ENCODE measurements at regions not wholly inside any gene's neighbourhood (a gene's known extent, or its start where the extent isn't known, plus 50 kb on each side); places are given as distances from the start of the nearest gene placed in this dataset.
A peak's percentile ranks its signal among the peaks of the same experiment; 100 is the strongest.
"Not testable (repeated sequence)": the region's sequence is repeated elsewhere in the genome, so short reads cannot be mapped to it uniquely, and the experiment has no call there.

DNA sequence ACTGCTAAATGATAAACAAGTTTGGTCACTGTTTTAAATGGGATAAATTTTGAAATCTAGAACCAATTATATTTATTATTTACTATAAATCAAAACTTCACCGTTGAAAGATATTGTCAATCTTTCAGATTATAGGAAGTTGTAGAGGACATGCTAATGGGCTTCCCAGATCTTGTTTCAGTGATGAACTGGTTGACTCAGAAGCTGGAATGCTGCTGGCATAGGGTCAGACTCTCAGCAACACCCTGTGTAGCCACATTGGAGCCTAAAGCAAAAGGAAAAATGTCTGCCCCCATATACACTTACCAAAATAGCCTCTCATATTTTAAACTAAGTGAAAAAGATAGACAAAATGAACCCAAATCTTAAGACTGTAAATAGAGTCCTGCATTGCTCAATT, 916.9 kb upstream of the SOX9 start:
- intact Hi-C loops (cut with DNase I), result no loop called here
- ATAC-seq (no peak), DNase-seq (no peak)

DNA sequence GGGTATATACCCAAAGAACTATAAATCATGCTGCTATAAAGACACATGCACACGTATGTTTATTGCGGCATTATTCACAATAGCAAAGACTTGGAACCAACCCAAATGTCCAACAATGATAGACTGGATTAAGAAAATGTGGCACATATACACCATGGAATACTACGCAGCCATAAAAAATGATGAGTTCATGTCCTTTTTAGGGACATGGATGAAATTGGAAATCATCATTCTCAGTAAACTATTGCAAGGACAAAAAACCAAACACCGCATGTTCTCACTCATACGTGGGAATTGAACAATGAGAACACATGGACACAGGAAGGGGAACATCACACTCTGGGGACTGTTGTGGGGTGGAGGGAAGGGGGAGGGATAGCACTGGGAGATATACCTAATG, 914.9 kb upstream of the SOX9 start:
- ATAC-seq; DNase-seq; intact Hi-C loops (cut with DNase I): not testable (repeated sequence)

DNA sequence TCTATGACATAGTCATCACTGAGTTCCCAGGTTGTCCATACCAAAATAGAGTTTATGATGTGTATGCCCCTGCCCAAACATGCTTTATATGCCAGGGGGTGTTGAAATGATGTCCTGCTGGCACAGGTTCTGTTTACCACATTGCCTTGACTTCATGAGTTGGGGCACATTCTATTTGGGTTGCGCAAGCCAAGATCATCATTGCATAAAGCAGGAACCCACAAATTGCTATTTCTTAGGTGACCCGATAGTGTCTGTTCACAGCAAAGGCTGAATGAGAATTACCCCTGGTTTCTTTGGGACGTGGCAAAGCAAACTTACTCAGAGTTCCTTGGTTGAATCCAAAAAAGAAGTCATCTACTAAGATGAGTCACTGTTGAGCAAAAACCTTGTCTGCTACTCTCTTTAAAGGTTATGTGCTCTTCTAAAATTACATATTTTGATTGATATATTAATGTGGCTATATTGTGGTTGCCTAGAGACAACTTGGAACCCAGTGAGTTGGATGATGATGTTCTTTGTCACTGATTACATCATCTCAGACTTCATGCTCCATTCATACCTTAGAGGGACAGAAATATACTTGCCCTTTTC, 912.6 kb upstream of the SOX9 start:
- ATAC-seq (no peak), DNase-seq (no peak)
- intact Hi-C loops (cut with DNase I), result no loop called here

DNA sequence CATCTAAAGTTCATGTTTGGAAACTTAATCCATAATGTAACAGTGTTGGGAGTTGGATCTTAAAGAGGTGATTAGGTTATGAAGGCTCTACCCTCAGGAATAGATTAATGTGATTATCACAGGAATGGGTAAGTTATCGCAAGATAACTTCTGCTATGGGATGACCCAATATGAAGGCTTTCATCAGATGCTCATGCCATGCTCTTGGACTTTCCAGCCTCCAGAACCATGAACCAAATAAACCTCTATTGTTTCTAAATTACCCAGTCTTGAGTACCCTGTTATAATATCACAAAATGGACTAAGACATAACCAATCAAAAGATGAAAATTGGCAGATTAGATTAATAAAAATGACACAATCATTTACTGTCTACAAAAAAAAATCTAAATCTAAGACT, 906.9 kb upstream of the SOX9 start:
- DNase-seq (no peak), ATAC-seq (no peak)
- intact Hi-C loops (cut with DNase I), result no loop called here

DNA sequence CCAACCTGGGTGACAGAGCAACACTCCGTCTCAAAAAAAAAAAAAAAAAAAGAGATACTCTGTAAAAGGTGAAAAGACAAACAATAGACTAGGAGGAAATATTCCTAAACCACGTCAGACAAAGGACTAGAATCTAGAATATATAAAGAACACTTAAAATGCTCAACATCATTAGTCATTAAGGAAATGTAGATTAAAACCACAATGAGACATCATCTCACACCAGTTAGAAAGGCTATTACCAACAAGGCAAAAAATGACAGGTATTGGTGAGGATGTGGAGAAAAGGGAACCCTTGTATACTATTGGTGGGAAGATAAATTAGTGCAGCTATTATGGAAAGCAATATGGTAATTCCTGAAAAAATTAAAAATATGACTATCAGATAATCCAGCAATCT, 903.1 kb upstream of the SOX9 start:
- intact Hi-C loops (cut with DNase I), result no loop called here
- ATAC-seq (no peak), DNase-seq (no peak)

DNA sequence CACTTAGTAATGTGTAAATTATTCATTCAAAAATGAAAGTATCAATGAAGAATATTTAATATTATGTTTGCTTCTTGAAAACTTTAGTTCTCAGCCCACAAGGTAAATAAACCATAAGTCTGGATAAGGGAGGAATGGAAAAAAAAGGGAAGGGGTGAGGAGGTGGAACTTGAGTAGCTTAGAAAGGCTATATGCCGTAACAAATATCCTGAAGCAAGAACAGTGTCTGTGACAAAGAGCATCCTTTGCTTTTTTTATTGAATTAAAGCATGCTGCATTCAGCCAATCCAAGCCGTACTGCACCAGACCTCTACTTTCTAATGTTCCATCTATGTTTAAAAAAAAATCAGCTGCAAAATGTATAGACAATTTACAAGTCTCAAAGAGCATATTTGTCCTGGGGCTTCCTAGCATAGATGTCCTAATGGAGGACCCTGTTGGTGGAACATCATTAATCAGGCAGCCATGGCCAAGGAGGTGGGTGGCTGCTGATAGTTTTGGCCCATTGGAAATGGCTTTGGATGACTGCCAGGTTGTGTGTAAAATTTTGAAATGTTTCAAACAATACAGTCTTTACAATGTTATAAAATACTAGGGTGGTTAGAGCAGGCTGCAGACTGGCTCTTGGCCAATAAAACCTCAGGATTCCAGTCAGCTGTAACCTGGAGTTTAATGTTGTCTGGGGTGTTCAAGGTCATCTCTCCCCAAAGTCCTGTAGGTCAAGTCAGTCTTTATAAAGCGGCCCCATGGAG, 895.8 kb upstream of the SOX9 start:
- intact Hi-C loops (cut with DNase I), result no loop called here
- DNase-seq (no peak), ATAC-seq (no peak)

DNA sequence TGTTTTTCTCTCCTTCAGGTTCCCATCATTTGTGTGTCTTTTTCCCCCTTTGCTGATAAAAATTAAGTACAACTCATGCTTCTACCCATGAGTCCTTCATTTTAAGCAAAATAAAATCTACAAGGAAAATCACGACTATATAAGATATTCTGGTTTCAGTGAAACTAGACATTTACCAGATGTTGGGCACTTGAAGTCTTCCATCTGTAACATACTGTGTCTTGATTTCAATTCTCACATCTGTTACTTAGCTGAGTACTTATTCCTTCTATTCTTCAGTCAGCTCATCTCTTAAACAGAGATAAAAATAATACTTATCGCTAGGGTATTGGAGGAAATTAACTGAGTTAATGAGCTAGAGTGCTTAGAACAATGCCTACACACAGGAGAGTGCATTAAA, 893.0 kb upstream of the SOX9 start:
- intact Hi-C loops (cut with DNase I), result no loop called here
- no peak for ATAC-seq
- DNase-seq, result no peak

DNA sequence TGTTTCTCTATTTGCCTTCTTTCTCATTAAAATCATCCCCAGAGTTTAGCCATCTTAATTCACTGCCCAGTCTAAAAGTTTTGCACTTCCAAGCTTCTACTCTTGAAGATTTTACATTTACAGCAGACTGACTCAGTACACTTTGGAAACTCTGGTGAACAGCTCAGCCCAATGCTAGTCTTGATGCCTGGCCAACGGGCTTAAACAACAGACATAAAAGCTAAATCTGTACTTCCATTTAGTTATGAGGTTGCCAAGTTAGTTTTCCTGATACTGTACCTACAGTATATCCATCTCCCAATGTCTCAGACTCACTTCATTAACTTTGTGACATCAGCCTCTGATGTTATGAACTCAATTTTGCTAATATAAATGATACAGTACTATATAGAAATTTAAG, 891.8 kb upstream of the SOX9 start:
- ATAC-seq (no peak), DNase-seq (no peak)
- intact Hi-C loops (cut with DNase I), result no loop called here

DNA sequence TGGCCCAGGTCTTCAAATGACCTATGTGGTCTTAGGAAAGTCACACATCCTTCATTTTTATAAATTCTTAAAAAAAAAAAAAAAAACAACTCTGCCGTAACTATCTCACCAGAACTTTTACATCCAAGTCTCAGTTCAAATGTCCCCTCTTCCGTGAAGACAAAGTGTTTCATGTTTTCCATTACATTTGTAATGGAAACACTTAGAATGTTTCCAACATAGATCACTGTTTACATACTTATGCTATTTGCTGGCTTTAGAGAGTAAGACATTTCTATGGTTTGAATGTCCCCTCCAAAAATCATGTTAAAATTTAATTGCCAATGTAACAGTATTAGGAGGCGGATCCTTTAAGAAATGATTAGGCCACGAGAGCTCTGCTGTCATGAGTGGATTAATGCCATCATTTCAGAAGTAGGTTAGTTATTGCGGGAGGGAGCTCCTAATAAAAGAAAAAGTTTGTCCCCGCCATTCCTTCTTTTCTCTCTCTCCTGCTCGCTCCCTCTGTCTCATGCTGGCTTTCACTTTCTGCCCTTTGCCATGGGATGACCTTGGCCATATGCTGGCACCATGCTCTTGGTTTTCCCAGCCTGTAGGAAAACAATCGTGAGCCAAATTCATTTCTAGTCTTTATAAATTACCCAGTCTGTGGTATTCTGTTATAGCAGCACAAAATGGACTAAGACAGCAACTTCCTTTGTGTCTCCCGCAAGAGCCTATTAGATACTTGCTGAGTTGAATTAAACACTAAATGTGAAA, 887.8 kb upstream of the SOX9 start:
- intact Hi-C loops (cut with DNase I), result no loop called here
- DNase-seq, result no peak
- no peak for ATAC-seq

DNA sequence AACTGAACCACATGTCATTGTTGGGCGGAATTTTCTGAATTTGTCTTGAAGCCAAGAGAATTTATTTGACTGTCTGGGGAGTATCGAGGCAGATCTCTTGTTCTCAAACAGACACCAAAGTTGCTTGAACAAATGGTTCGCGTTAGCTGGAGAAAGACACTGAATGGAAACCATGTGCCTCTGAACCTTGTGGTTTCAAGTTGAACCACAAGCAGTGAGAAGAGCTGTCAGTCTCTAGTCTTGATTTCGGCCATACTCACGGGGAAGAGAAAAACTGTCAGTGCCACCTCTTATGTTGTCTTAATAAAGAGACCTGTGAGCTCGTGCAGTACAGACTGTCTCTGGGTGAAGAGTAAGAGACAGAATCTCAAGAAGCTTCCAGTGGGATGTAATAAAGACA, 886.5 kb upstream of the SOX9 start:
- DNase-seq, result no peak
- ATAC-seq, result no peak
- intact Hi-C loops (cut with DNase I), result no loop called here

DNA sequence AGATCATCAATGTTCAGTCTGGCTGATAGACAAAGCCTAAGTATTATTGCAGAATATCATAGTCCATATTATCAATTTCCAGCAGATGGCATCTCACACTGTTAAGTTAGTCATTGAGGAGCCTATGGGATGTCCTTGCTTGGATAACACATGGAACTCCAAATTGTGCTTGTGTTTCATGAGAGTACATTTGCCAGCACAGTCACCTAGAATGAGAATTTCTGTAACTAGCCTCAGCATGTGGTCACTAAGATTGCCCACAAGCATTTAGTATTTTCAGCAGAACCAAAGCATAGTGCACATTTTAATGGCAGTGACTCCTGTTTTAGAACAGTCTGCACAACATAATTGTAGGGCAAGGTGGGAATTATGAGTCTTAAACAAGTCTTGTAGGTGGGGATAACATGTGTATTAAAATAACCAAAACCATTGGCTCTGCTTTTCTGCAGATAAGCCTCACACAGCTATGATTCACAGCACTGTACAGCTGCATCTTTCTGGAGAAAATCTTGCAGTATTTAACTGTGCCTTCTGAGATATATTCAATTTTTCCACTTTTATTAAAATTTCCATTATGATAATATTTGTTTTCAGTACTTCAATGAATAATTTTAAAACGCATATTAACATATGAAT, 882.8 kb upstream of the SOX9 start:
- ATAC-seq (no peak), DNase-seq (no peak)
- intact Hi-C loops (cut with DNase I), result no loop called here

DNA sequence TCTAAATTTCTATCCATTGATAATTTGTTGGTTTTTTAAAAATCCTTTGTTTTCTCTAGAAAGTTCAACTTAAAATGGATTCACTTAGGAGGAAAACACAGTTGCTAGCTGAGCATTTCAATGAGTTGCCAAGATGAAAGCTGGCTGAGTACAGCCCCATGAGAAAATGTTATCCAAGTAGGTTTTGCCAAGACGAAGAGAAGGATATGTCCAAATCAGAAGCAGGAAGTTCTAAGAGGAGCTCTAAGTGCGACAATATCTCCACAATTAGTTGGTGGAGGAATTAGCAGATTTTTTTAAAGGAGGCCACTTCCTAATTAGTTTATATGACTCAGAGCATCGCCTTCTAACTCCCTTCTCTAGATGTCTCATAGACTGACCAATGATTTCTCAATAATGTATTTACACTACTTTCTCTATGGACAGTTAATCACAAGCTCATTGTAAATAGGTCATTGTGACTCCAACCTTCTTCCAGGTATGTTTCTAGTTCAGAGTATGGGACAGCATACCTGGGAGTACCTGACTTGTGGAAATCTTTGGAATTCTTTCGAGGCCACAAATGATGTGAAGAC, 873.3 kb upstream of the SOX9 start:
- DNase-seq (no peak), ATAC-seq (peak in 1 of 2 donors; percentile 59)
- intact Hi-C loops (cut with DNase I), result no loop called here

DNA sequence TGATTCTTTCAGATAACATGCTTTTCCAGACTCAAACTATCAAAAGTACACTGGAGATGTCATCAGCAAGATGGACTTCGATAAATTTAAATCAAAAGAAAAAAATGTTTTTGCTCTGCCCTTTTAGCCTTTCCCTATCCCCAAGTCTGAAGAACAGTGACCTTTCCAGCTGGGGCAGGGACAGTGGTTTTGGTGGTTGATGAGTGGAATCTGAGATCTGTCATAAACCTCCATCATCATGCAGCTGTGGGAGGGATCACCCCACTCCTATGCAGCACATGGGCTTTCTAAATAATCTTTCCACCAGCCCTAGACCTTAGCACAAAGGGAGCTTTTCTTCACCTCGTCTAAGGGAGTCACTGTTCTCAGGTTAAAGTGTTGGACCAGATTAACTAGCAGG, 869.5 kb upstream of the SOX9 start:
- ATAC-seq, result no peak
- DNase-seq, result no peak
- intact Hi-C loops (cut with DNase I), result no loop called here

DNA sequence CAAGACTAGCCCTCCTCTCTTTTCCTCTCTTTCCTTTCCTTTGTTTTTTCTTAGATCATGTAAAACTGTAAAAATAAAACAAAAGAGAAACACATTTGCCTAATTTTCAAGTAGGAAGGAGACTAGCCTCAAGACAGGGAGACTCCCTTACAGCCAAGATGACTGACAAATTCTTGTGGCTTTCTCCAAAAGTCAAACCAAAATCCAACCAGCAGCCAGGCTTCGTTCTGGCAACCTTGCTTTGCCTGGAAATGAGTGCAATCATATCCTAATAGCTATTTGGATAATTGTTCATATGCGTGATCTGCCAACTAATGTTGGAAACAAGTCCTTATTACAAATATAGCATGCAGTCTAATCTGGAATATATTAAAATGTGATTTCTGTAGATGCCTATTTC, 868.9 kb upstream of the SOX9 start:
- intact Hi-C loops (cut with DNase I), result no loop called here
- ATAC-seq (no peak), DNase-seq (no peak)

DNA sequence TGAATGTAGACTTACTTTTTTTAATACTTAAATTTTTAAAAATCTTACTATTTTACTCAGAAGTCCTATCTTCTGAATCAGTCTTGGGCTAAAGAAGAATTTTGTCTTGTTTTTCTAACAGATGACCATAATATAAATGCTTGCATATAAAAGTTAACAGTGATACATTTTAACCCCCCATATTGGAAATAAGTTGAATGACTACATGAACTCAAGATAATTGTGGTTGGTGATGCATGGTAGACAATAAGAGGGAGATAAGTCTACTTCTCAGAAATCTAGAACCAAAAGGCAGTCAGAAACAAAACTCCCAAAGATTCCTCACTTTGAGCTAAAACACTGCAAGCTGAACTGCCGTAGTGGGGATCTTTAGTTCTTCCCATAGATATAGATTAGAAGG, 868.4 kb upstream of the SOX9 start:
- ATAC-seq, result no peak
- no peak for DNase-seq
- intact Hi-C loops (cut with DNase I), result no loop called here

DNA sequence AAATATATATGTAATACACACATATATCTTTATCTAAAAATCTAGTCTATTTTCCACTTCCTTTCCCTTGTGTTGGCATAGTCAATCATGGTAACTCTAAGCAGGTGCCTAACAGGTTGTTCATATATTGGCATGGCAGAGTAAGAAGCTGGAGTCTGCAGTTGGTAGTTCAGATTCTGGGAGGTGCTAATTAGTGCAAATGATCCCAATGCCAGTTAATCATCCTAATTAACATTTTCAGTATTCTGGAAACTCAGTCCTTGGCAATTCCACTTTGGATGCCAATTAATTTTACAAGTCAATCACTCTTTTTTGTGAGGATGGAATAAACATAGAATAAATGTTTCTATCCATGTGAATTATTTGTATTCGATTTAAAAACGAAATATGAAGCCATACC, 863.7 kb upstream of the SOX9 start:
- intact Hi-C loops (cut with DNase I), result no loop called here
- no peak for ATAC-seq

DNA sequence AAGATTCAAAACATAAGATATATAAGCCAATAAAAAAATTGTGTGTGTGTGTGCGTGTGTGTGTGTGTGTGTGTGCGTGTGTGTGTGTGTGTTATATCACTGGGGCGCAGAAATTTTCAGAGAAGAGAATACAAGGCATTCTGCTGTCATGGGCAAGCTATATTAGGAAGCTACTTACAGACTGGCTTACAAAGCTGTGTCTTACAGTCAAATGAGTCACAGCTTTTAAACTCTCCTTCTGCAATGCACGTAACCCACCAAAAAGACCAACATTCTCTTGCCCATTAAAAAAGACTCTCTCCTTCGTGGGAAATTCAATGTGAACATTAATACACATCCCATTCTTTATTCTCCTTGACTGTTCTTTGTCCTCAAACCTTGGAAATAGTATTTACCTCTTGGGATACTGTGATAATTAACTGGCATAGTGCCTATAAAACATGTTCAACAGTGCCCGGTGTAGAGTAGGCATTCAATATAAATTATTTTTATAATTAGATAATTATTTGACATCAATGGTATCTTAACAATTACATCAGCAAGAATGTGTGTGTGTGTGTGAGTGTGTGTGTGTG, 860.4 kb upstream of the SOX9 start:
- DNase-seq, result no peak
- ATAC-seq, result no peak
- intact Hi-C loops (cut with DNase I), result no loop called here

More for the DNA sequence above, 863.7 kb upstream of the SOX9 start:
- DNase-seq, result no peak

DNA sequence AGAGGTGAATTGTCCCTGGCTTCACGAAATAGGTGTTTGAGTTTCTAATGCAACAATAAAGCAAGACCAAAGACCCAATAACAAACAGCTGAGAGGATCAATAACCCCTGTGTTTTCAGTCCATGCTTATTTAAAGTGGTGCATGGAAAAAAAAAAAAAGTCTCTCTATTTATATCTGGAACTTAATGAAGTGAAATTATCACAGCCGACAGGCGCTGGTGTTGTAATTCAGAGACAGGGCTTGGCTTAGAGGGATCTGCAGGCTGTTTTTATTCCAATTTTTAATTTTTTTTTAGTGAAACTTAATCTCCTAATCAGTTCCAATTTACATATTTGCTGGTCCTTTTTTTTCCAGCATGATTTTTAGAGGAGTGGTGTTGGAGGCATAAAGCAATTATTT, 858.2 kb upstream of the SOX9 start:
- no peak for ATAC-seq
- intact Hi-C loops (cut with DNase I), result no loop called here
- no peak for DNase-seq

DNA sequence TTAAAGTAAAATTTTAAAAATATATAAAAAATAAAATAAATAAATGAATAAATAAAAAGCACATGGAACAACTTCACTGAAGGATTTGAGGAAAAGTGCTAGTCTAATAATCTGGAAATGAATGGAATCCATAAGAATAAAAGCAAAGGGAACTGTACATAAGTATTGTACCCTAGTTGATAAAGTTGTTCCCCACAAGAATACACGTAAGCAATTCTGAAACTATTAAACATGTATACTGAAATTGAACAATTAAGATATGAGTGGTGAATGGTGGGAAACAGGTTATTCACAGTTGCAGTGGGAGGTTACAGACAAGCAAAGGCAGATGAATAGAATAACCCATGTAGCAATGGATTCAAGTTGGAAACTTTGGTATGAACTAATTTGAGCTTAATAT, 853.2 kb upstream of the SOX9 start:
- intact Hi-C loops (cut with DNase I), result no loop called here
- DNase-seq, result no peak
- ATAC-seq, result no peak

DNA sequence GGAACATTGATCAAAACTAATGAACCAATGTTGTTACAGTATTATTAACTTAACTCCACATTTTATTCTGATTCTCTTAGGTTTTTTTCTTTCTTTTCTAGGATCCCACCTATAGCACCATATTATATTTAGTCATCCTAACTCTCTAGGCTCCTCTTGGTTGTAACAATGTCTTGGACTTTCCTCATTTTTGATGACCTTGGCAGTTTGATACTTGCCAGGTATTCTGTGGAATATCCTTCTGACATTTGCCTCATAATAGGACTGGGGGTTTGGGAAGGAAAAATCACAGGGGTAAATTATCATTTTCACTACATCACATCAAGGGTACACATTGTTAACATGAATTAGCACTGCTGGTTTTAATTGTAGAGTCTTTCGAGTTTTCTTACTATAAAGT, 851.6 kb upstream of the SOX9 start:
- DNase-seq, result no peak
- no peak for ATAC-seq
- intact Hi-C loops (cut with DNase I), result no loop called here
